ENCODE measurements at regions not wholly inside any gene's neighbourhood (a gene's known extent, or its start where the extent isn't known, plus 50 kb on each side); places are given as distances from the start of the nearest gene placed in this dataset.
"Not testable (repeated sequence)": the region's sequence is repeated elsewhere in the genome, so short reads cannot be mapped to it uniquely, and the experiment has no call there.

GRCh38 chr2:238502088-238502810, 75.5 kb downstream of the ASB1 start:
- no peak for DNase-seq

- DNase-seq, result no peak
These were observed 76.4 kb downstream of the ASB1 start for GRCh38 chr2:238502956-238503791.

GRCh38 chr2:238504181-238504931, 77.6 kb downstream of the ASB1 start:
- peak; percentile 66 for DNase-seq

GRCh38 chr2:238505119-238505891, 78.6 kb downstream of the ASB1 start:
- no peak for DNase-seq

GRCh38 chr2:238505892-238506280, 79.2 kb downstream of the ASB1 start:
- no peak for DNase-seq

- no peak for DNase-seq
These were observed 79.8 kb downstream of the ASB1 start for GRCh38 chr2:238506371-238507068.

- no peak for DNase-seq
These were observed 81.1 kb downstream of the ASB1 start for GRCh38 chr2:238507836-238508235.

GRCh38 chr2:238509151-238509835, 82.6 kb downstream of the ASB1 start:
- DNase-seq, result no peak

- DNase-seq, result no peak
These were observed 83.2 kb downstream of the ASB1 start for GRCh38 chr2:238509903-238510302.

- DNase-seq, result no peak
These were observed 84.3 kb downstream of the ASB1 start for GRCh38 chr2:238510911-238511613.

- no peak for DNase-seq
These were observed 84.9 kb downstream of the ASB1 start for GRCh38 chr2:238511614-238511950.

- DNase-seq, result no peak
These were observed 85.6 kb downstream of the ASB1 start for GRCh38 chr2:238512247-238512867.

- DNase-seq, result no peak
These were observed 86.6 kb downstream of the ASB1 start for GRCh38 chr2:238513346-238513745.

- DNase-seq, result not testable (repeated sequence)
These were observed 87.3 kb downstream of the ASB1 start for GRCh38 chr2:238514024-238514423.

GRCh38 chr2:238515377-238515776, 88.7 kb downstream of the ASB1 start:
- DNase-seq, result no peak

- DNase-seq, result no peak
These were observed 90.5 kb downstream of the ASB1 start for GRCh38 chr2:238517209-238517608.

GRCh38 chr2:238518172-238518820, 91.6 kb downstream of the ASB1 start:
- no peak for DNase-seq

- DNase-seq, result no peak
These were observed 92.1 kb downstream of the ASB1 start for GRCh38 chr2:238518821-238519186.

- no peak for DNase-seq
These were observed 93.7 kb downstream of the ASB1 start for GRCh38 chr2:238520359-238520886.

- DNase-seq, result no peak
These were observed 94.3 kb downstream of the ASB1 start for GRCh38 chr2:238521002-238521401.

Data from NCI-H1105 (cell line).